Caco-2 (cell line): ENCODE measurements at regions not wholly inside any gene's neighbourhood (a gene's known extent, or its start where the extent isn't known, plus 50 kb on each side); places are given as distances from the start of the nearest gene placed in this dataset.

Experiments used
- BruUV-seq: library from RNA; stranded (reverse); fragments of 400-500 nt; replicated peaks from 2 replicates; lab custom pipeline; 2021; lab: Mats Ljungman, UMichigan
- CTCF ChIA-PET: fragments of 300-600 bp; sonication (Branson Sonifier 250); formaldehyde crosslinking; loops from one replicate; lab custom pipeline; 2022; ENCODE audit warnings: antibody characterized with exemption; lab: Charles Lee
- POLR2A ChIA-PET: fragments of 300-600 bp; sonication (Branson Sonifier 250); formaldehyde crosslinking; loops from one replicate; lab custom pipeline; 2022; ENCODE audit warnings: antibody characterized with exemption; lab: Charles Lee
- DNase-seq, 2 experiments: peaks; one replicate each; pipeline versions ENCODE4 v3.0.0 to v3.0.0-alpha.2; 2020 to 2022
- H3K27me3 ChIP-seq: replicated peaks from 2 replicates; pipeline ENCODE4 v1.6.0; 2011; ENCODE audit warnings: low read length; ENCODE audit not compliant: control insufficient read depth, insufficient read depth
- H3K36me3 ChIP-seq: 2 replicates; pipeline ENCODE4 v1.5.1; 2011; ENCODE audit warnings: low read length; ENCODE audit not compliant: control insufficient read depth, insufficient read depth
- H3K4me1 ChIP-seq: fragments of 250-450 bp; sonication (Bioruptor Pico); 2 replicates; pipeline ENCODE4 v1.5.1; 2020; ENCODE audit warnings: mild to moderate bottlenecking
- H3K4me3 ChIP-seq: 2 replicates; pipeline ENCODE4 v1.5.1; 2011; ENCODE audit warnings: low read depth, mild to moderate bottlenecking, control low read depth, low read length
- H3K9me3 ChIP-seq: fragments of 250-450 bp; sonication (Bioruptor Pico); 2 replicates; pipeline ENCODE4 v1.5.1; 2020; ENCODE audit warnings: mild to moderate bottlenecking, moderate library complexity
- H3K27ac Mint-ChIP-seq: one replicate; pipeline ENCODE4 v1.8.0; 2022; ENCODE audit warnings: mixed read lengths; ENCODE audit not compliant: unreplicated experiment
- H3K27me3 Mint-ChIP-seq: one replicate; pipeline ENCODE4 v1.8.0; 2022; ENCODE audit warnings: mixed read lengths; ENCODE audit not compliant: insufficient read depth, unreplicated experiment
- H3K36me3 Mint-ChIP-seq: one replicate; pipeline ENCODE4 v1.8.0; 2022; ENCODE audit warnings: mild to moderate bottlenecking, mixed read lengths; ENCODE audit not compliant: insufficient read depth, unreplicated experiment
- H3K4me1 Mint-ChIP-seq: one replicate; pipeline ENCODE4 v1.8.0; 2022; ENCODE audit warnings: low read depth, mixed read lengths; ENCODE audit not compliant: unreplicated experiment
- H3K4me3 Mint-ChIP-seq: one replicate; pipeline ENCODE4 v1.8.0; 2022; ENCODE audit warnings: mild to moderate bottlenecking, moderate library complexity, mixed read lengths; ENCODE audit not compliant: unreplicated experiment
- H3K9me3 Mint-ChIP-seq: one replicate; pipeline ENCODE4 v1.8.0; 2022; ENCODE audit warnings: mixed read lengths; ENCODE audit not compliant: unreplicated experiment
- intact Hi-C: fragments of 100-400 bp; cut with micrococcal nuclease; formaldehyde crosslinking; loops from one replicate; pipeline ENCODE4 v1.10.0; 2022; ENCODE audit not compliant: unreplicated experiment
- TF ChIP-seq, protein P1 (sequence below), 2 experiments: fragments of 200-600 bp in 1 of 2; IDR thresholded peaks; 1 replicate in 1 of 2; 2 replicates in 1 of 2; pipeline versions ENCODE4 v1.5.1 to v1.8.0; 2011 to 2022; ENCODE audit warnings: antibody characterized with exemption in 1 of 2, control low read depth in 1 of 2, inconsistent platforms in 1 of 2, low read depth in 1 of 2, low read length in 1 of 2, mild to moderate bottlenecking in 1 of 2, moderate library complexity in 1 of 2; ENCODE audit not compliant: insufficient read depth in 1 of 2, severe bottlenecking in 1 of 2, unreplicated experiment in 1 of 2

DNA sequence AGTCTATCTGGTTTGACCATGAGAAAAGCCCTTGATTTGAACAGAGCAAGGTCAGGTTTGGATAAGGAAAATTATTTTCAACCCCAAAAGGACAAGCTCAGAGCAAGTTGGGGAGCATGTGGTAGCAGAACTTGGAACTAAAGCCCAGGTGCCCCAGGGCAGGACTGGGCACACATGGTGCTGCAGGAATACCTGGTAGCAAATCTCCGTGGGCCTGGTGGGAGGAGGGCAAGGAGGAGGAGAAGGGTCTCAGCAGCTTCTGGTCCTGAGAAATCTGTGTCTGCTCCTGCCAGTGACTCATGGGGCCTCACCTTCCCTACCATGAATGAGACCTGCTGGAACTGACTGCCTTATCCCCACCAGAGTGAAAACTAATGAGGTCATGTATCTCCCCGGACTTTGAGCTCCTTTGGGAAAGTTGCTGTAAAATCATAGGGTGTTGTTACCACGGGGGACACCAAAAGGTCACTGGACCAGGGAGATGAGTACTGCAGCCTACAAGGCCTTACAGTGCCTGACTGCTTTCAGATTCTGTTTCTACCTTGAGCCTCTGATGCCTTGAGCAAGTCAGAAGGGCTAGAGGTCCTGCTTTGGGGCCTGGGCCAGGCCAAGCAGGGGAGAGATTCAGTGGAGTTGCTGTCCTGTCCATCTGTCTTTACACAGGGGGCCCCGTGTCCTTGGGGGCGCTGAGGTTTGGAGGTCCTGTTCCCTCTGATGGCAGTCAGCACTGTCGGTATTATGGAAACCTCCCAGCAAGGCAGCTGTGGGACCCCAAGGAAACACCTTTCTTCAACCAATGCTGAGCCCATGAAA lies 304.0 kb downstream of the MYCN start:
- Histone ChIP-seq H3K4me3 (no peak overlapping the region), H3K27me3 (no peaks in the 10 kb centered on the region), H3K9me3 (no peaks in the 10 kb centered on the region), H3K36me3 (no peaks in the 10 kb centered on the region), H3K4me1 (peaks cover 48% of the 10 kb centered on the region)
- CTCF ChIA-PET: no interaction called here
- no peaks in the 10 kb centered on the region for H3K9me3 Mint-ChIP-seq
- H3K27ac Mint-ChIP-seq: no peak overlapping the region
- H3K4me3 Mint-ChIP-seq: no peak overlapping the region
- intact Hi-C loops: loop anchor here (5.0 kb wide), 1 partner anchor 148 kb away; no protein-coding TSS in a partner anchor
- DNase-seq: no peak
- peaks cover 33% of the 10 kb centered on the region for H3K4me1 Mint-ChIP-seq
- no TSS peak for BruUV-seq
- no peaks in the 10 kb centered on the region for H3K27me3 Mint-ChIP-seq
- POLR2A ChIA-PET: no interaction called here
- no peaks in the 10 kb centered on the region for H3K36me3 Mint-ChIP-seq
- TF ChIP-seq, protein P1, sequence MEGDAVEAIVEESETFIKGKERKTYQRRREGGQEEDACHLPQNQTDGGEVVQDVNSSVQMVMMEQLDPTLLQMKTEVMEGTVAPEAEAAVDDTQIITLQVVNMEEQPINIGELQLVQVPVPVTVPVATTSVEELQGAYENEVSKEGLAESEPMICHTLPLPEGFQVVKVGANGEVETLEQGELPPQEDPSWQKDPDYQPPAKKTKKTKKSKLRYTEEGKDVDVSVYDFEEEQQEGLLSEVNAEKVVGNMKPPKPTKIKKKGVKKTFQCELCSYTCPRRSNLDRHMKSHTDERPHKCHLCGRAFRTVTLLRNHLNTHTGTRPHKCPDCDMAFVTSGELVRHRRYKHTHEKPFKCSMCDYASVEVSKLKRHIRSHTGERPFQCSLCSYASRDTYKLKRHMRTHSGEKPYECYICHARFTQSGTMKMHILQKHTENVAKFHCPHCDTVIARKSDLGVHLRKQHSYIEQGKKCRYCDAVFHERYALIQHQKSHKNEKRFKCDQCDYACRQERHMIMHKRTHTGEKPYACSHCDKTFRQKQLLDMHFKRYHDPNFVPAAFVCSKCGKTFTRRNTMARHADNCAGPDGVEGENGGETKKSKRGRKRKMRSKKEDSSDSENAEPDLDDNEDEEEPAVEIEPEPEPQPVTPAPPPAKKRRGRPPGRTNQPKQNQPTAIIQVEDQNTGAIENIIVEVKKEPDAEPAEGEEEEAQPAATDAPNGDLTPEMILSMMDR (IDR thresholded peaks at IDR 0.05; ENCODE audit: insufficient read depth in 1 of 2, low read depth in 1 of 2, low read length in 1 of 2, severe bottlenecking in 1 of 2, unreplicated experiment in 1 of 2): no peak

DNA sequence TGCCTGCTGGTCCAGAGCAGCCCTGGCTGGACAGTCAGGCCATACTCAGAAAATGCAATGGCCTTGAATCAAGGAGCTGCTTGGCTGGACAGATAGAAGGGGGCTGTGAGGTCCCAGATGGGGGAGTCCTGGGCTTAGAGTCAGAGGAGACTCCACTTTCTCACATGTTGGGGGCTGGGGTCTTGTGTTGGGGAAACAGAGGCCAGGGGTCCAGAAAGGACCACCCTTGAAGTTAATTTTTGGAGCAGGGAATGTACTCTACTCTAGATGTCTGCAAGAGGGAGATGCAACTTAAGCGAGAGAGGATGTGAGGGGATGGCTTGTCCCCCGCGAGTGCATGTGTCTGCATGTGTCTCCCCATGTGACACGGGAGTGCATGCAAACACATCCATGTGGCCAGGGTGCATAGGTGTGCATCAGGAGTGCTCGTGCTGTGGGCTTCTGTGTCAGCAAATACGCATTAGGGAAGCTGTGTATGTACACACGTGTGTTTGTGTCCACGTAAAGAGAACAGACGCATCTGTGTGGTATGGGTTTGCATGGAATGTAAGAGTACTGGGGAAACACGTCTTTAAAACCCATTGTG lies 303.2 kb downstream of the MYCN start:
- Mint-ChIP-seq H3K27me3 (no peaks in the 10 kb centered on the region), H3K27ac (no peak overlapping the region), H3K9me3 (no peaks in the 10 kb centered on the region), H3K4me1 (peaks cover 38% of the 10 kb centered on the region), H3K36me3 (no peaks in the 10 kb centered on the region), H3K4me3 (no peak overlapping the region)
- TF ChIP-seq, protein P1 (IDR thresholded peaks at IDR 0.05; ENCODE audit: insufficient read depth in 1 of 2, low read depth in 1 of 2, low read length in 1 of 2, severe bottlenecking in 1 of 2, unreplicated experiment in 1 of 2): no peak
- no peaks in the 10 kb centered on the region for H3K27me3 ChIP-seq
- H3K36me3 ChIP-seq: no peaks in the 10 kb centered on the region
- ChIA-PET POLR2A (no interaction called here), CTCF (no interaction called here)
- intact Hi-C loops: loop anchor here (5.0 kb wide), 1 partner anchor 149 kb away; no protein-coding TSS in a partner anchor
- DNase-seq: no peak
- peaks cover 53% of the 10 kb centered on the region for H3K4me1 ChIP-seq
- BruUV-seq: no TSS peak
- no peak overlapping the region for H3K4me3 ChIP-seq
- H3K9me3 ChIP-seq: no peaks in the 10 kb centered on the region

DNA sequence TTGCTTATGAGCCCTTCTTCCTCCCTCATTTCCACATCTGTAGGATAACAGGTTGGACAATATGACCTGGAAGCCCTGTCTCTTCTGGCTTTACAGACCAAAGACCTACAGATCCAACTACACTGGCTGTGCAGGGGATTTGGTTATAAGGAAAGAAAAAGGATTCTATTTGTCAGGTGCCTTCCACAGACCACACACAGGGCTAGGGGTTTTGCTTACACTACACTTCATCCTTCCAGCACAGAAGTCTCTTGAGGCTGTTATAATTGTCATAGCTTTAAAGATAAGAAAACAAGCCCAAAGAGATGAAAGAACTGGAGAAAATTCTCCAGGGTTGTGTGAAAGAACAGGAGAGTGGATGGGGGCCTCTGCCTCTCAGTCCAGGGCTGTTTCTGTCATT lies 302.6 kb downstream of the MYCN start:
- ChIA-PET POLR2A (no interaction called here), CTCF (no interaction called here)
- no peaks in the 10 kb centered on the region for H3K9me3 ChIP-seq
- no peaks in the 10 kb centered on the region for H3K27me3 ChIP-seq
- H3K9me3 Mint-ChIP-seq: no peaks in the 10 kb centered on the region
- intact Hi-C loops: loop anchor here (5.0 kb wide), 1 partner anchor 149 kb away; no protein-coding TSS in a partner anchor
- no peak overlapping the region for H3K27ac Mint-ChIP-seq
- H3K4me3 ChIP-seq: no peak overlapping the region
- H3K36me3 Mint-ChIP-seq: no peaks in the 10 kb centered on the region
- DNase-seq: no peak
- H3K36me3 ChIP-seq: no peaks in the 10 kb centered on the region
- TF ChIP-seq, protein P1 (IDR thresholded peaks at IDR 0.05; ENCODE audit: insufficient read depth in 1 of 2, low read depth in 1 of 2, low read length in 1 of 2, severe bottlenecking in 1 of 2, unreplicated experiment in 1 of 2): no peak
- H3K4me3 Mint-ChIP-seq: no peak overlapping the region
- no TSS peak for BruUV-seq
- peaks cover 54% of the 10 kb centered on the region for H3K4me1 ChIP-seq
- H3K4me1 Mint-ChIP-seq: peaks cover 38% of the 10 kb centered on the region
- H3K27me3 Mint-ChIP-seq: no peaks in the 10 kb centered on the region
